Thyroid gland (tissue), 4 donors: ENCODE measurements at regions not wholly inside any gene's neighbourhood (a gene's known extent, or its start where the extent isn't known, plus 50 kb on each side); places are given as distances from the start of the nearest gene placed in this dataset.

Source experiments
- CTCF ChIP-seq, 6 experiments: fragments of 200-600 bp in 3 of 6; fragments of 450-650 bp in 3 of 6; sonication (generic) in 3 of 6; IDR thresholded peaks; one replicate each; pipeline ENCODE4 v1.5.1; 2016 to 2019; ENCODE audit warnings: antibody characterized with exemption in 6 of 6, mild to moderate bottlenecking in 2 of 6, inconsistent platforms in 1 of 6, moderate library complexity in 1 of 6
- POLR2A ChIP-seq, 2 donors: fragments of 450-650 bp; IDR thresholded peaks; one replicate each; pipeline ENCODE4 v1.6.1; 2017; ENCODE audit warnings: antibody characterized with exemption in 2 of 2, mild to moderate bottlenecking in 2 of 2, moderate library complexity in 1 of 2

- TF ChIP-seq CTCF (IDR thresholded peaks at IDR 0.05), result no peak
- no peak for TF ChIP-seq POLR2A (IDR thresholded peaks at IDR 0.05)
These were observed 68.7 kb downstream of the ACTL7B start for GRCh38 chr9:108786901-108787689.
